Neural crest cell (in vitro differentiated cells): ENCODE measurements at regions not wholly inside any gene's neighbourhood (a gene's known extent, or its start where the extent isn't known, plus 50 kb on each side); places are given as distances from the start of the nearest gene placed in this dataset.

Experiments
- DNase-seq: peaks from one replicate; pipeline ENCODE4 v3.0.0; 2021; ENCODE audit warnings: low read depth, mixed read lengths, low spot score
- H3K27ac Mint-ChIP-seq: one replicate; pipeline ENCODE4 v1.8.0; 2021; ENCODE audit warnings: mild to moderate bottlenecking, mixed read lengths; ENCODE audit not compliant: unreplicated experiment
- H3K27me3 Mint-ChIP-seq: 2 replicates; pipeline ENCODE4 v1.8.0; 2021; ENCODE audit warnings: low read depth, mild to moderate bottlenecking, mixed read lengths
- H3K36me3 Mint-ChIP-seq: 2 replicates; pipeline ENCODE4 v1.8.0; 2021; ENCODE audit warnings: low read depth, mild to moderate bottlenecking, mixed read lengths
- H3K4me1 Mint-ChIP-seq: 2 replicates; pipeline ENCODE4 v1.8.0; 2021; ENCODE audit warnings: mixed read lengths
- H3K4me3 Mint-ChIP-seq: one replicate; pipeline ENCODE4 v1.8.0; 2021; ENCODE audit warnings: mild to moderate bottlenecking, mixed read lengths
- H3K9me3 Mint-ChIP-seq: 2 replicates; pipeline ENCODE4 v1.8.0; 2021; ENCODE audit warnings: mixed read lengths
- TF ChIP-seq, protein P1 (sequence below): fragments of 200-600 bp; sonication (generic); conservative IDR thresholded peaks from 2 replicates; pipeline ENCODE4 v1.5.0; 2021; ENCODE audit warnings: antibody characterized with exemption, mild to moderate bottlenecking

DNA sequence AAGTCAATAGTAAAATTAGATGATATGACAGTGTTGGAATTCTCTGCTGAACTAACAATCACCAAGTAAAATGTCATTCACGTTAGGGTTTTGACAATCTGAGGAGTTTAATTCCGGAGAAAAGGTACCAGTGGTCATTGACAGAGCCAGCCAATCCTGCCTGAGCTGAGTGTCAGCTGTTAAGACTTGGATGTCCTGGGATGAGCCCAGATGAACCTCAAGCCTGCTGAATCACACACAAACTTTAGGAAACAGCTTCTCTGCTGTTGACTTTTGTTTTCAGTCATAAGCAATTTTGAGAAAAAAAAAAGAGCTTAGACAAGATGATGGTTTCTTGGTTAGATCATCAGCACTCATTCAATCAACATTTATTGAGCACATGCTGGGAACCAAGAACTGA lies 600.0 kb upstream of the SLC39A10 start:
- Mint-ChIP-seq H3K4me1 (no peaks in the 10 kb centered on the region), H3K4me3 (no peak overlapping the region), H3K36me3 (no peaks in the 10 kb centered on the region), H3K27ac (no peak overlapping the region), H3K9me3 (no peaks in the 10 kb centered on the region), H3K27me3 (no peaks in the 10 kb centered on the region)
- no peak for DNase-seq
- TF ChIP-seq, protein P1, sequence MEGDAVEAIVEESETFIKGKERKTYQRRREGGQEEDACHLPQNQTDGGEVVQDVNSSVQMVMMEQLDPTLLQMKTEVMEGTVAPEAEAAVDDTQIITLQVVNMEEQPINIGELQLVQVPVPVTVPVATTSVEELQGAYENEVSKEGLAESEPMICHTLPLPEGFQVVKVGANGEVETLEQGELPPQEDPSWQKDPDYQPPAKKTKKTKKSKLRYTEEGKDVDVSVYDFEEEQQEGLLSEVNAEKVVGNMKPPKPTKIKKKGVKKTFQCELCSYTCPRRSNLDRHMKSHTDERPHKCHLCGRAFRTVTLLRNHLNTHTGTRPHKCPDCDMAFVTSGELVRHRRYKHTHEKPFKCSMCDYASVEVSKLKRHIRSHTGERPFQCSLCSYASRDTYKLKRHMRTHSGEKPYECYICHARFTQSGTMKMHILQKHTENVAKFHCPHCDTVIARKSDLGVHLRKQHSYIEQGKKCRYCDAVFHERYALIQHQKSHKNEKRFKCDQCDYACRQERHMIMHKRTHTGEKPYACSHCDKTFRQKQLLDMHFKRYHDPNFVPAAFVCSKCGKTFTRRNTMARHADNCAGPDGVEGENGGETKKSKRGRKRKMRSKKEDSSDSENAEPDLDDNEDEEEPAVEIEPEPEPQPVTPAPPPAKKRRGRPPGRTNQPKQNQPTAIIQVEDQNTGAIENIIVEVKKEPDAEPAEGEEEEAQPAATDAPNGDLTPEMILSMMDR, result no peak

DNA sequence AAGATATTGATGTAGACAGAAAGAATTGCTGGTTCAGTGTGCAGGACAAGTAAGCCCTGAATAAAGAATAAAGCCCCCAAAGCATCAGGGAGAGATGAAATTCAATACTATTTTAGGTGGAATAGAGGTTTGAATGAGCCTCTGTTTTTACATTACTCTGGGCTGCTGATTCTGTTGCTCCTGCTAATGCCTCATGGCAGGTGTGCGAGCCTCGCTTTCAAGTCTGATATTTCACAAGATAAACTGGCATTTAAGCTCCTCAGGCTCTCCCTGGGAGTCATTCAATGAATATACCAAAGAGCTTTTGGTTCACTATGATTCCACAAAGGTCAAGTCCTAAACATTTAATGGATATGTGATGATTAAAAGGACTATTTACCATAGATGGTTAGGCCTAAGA lies 601.0 kb upstream of the SLC39A10 start:
- Mint-ChIP-seq H3K27me3 (no peaks in the 10 kb centered on the region), H3K36me3 (no peaks in the 10 kb centered on the region)
- TF ChIP-seq, protein P1, result no peak

DNA sequence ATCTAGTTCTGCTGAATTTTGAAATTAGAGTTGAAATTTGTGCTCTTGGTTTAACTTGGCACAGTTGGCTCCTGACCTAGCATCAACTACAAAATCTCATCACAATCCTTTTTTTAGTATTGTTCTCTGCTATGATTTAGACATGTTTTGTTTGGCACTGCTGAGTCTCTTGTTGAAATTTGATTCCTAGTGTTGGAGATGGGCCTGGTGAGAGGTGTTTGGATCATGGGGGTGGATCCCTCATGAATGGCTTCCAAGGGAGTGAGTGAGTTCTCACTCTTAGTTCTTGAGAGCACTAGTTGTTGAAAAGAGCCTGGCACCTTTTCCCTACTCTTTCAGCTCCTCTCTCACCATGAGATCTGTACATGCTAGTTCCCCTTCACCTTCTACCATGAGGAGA lies 605.6 kb upstream of the SLC39A10 start:
- Mint-ChIP-seq H3K27me3 (no peaks in the 10 kb centered on the region), H3K4me1 (no peaks in the 10 kb centered on the region), H3K4me3 (no peak overlapping the region), H3K36me3 (no peaks in the 10 kb centered on the region), H3K9me3 (no peaks in the 10 kb centered on the region), H3K27ac (no peak overlapping the region)
- TF ChIP-seq, protein P1, result no peak
- no peak for DNase-seq

More for the DNA sequence above, 601.0 kb upstream of the SLC39A10 start:
- no peaks in the 10 kb centered on the region for H3K4me1 Mint-ChIP-seq
- no peak overlapping the region for H3K4me3 Mint-ChIP-seq
- no peaks in the 10 kb centered on the region for H3K9me3 Mint-ChIP-seq
- DNase-seq, result no peak
- no peak overlapping the region for H3K27ac Mint-ChIP-seq

DNA sequence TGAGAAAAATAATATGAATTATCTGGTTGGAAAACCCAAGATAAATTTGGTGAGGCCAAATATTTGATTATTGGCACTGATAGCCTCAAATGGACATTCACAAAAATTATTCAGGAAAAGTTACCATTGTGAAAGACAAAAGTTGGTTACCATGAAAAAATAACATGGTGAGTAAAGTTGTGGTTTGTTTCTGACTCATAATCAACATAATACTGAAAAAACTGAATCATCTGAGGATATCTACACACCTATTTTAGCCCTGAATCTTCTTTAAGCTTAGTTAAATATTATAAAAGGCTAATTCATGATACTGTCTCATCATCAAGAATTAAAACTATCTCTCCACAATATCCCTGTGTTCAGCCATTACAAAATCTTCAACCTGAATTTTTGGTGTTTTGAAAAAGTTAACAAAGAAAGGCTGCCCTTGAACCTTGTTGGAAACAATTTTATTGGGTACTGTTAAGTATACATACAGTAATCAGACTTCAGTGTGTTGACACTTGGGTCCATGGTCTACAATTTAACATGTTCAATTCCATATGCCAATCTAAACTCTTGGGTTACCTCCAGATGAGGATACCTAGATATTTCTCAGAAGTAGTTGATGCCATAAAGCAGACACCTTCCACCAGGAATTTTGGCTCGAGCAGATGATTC lies 607.5 kb upstream of the SLC39A10 start:
- Mint-ChIP-seq H3K36me3 (no peaks in the 10 kb centered on the region), H3K4me1 (no peaks in the 10 kb centered on the region), H3K27ac (no peak overlapping the region), H3K9me3 (no peaks in the 10 kb centered on the region), H3K27me3 (no peaks in the 10 kb centered on the region), H3K4me3 (no peak overlapping the region)
- TF ChIP-seq, protein P1, result no peak
- no peak for DNase-seq

DNA sequence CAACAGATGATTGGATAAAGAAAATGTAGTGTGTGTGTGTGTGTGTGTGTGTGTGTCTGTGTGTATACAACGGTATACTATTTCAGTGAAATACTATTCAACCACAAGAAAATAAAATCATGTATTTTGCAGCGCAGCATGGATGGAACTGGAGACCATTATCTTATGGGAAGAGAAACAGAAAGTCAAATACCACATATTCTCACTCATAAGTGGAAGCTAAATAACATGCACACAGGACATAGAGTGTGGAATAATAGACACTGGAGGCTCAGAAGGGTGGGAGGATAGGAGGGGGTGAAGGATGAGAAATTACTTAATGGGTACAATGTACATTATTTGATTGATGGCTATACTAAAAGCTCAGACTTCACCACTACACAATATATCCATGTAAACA lies 609.1 kb upstream of the SLC39A10 start:
- H3K4me1 Mint-ChIP-seq, result no peaks in the 10 kb centered on the region
- no peak for DNase-seq
- H3K9me3 Mint-ChIP-seq, result no peaks in the 10 kb centered on the region
- TF ChIP-seq, protein P1, result no peak
- H3K27ac Mint-ChIP-seq, result no peak overlapping the region
- no peaks in the 10 kb centered on the region for H3K27me3 Mint-ChIP-seq
- H3K36me3 Mint-ChIP-seq, result no peaks in the 10 kb centered on the region
- H3K4me3 Mint-ChIP-seq, result no peak overlapping the region
